NCI-H2227 (cell line): ENCODE measurements at regions not wholly inside any gene's neighbourhood (a gene's known extent, or its start where the extent isn't known, plus 50 kb on each side); places are given as distances from the start of the nearest gene placed in this dataset.

Experiments used
- DNase-seq: peaks from one replicate; lab custom pipeline; 2025; ENCODE audit not compliant: unreplicated experiment; lab: John Stamatoyannopoulos, UW

GRCh38 chr13:105658431-105658830, 877.0 kb downstream of the EFNB2 start:
- no peak for DNase-seq

- no peak for DNase-seq
These were observed 880.4 kb downstream of the EFNB2 start for GRCh38 chr13:105655046-105655445.

- DNase-seq = no peak
These were observed 891.5 kb downstream of the EFNB2 start for GRCh38 chr13:105643966-105644365.

GRCh38 chr13:105642511-105642958, 892.9 kb downstream of the EFNB2 start:
- no peak for DNase-seq

DNA sequence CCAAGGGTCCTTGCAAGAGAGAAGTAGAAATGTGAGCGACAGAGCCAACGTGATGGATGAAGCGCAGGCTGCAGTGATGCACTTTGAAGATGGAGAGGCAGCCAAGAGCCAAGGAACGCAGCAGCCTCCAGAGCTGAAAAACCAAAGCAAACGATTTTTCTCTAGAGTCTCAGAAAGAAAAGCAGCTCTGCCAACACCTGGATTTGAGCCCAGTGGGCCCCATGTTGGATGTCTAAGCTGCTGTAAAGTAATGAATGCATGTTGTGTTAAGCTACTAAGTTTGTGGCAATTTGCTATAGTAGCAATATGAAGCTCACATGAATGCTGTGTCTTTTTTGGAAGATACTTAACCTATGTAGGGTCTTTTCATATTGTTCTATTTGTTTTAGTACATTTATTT, 894.3 kb downstream of the EFNB2 start:
- DNase-seq = no peak

DNA sequence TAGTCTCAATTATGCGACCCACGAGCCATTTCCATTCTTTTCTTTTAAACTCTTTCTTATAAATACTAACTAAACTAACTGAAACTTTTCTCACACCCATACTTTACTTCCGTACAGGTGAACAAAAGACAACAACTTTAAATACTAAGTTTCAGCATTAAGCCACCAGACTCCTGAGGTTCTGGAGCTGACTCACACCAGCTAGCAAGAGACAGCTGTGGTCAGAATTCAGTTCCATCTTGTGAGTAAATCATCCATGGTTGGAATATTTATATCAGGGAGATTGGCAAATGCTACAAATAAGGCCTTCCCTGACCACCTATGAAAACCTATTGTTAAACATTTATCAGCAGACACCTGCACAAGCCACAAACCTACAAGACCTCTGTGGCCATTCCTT, 897.0 kb downstream of the EFNB2 start:
- no peak for DNase-seq

- no peak for DNase-seq
These were observed 901.4 kb downstream of the EFNB2 start for GRCh38 chr13:105634059-105634458.

DNA sequence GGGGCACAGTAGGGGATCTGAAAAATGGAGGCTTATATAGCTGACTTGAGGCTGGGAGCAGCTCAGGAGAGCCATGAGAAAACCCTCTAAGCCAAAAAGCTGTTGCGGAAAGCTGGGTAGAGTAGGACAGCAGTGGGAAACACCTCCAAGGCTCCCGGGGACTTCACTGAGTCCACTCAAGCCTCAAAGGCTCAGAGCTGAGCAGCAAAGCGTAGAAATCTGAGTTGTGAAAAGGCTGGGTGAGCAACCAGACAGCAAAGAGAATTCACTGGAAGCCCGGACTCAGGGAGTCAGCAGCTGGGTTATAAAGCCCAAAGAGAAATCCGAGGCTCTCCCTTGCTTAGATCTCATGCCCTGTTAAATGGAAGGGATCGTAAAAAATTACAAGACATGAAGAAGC, 905.0 kb downstream of the EFNB2 start:
- no peak for DNase-seq

- no peak for DNase-seq
These were observed 908.2 kb downstream of the EFNB2 start for GRCh38 chr13:105627270-105627669.

GRCh38 chr13:105625691-105626090, 909.8 kb downstream of the EFNB2 start:
- DNase-seq = no peak

DNA sequence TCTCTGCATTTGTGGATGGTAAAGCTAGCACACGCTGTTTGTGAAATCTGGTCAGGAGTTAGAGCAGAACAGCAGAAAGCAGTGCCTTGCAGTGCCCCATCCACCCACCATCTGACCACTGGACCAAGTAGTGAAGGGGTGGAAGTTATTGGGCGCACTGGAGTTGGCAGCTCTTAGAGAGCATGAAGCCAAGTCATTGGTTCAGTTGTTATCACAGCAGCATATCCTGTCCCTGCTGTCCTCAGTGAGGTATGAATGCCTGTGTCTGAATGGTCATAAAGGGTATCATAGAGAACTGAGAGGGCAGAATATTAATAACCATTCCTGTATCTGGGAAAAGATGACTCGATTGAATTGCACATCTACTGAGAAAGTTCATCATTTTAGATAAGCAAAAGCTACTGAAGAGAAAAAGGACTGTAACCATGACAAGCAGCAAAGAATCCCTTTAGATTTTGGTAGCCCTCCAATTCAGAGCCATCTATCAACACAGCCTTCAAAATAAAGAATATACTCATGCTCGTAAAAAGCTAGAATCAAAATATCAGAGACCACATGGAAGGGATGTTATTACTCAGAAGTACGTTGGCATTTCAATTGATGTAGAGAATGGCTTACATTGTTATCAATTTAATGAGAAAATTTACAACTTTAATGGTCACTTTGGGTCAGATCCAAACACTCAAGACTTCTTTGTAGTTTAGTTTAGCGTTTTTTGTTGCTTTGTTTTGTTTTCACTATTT, 919.0 kb downstream of the EFNB2 start:
- DNase-seq = no peak

DNA sequence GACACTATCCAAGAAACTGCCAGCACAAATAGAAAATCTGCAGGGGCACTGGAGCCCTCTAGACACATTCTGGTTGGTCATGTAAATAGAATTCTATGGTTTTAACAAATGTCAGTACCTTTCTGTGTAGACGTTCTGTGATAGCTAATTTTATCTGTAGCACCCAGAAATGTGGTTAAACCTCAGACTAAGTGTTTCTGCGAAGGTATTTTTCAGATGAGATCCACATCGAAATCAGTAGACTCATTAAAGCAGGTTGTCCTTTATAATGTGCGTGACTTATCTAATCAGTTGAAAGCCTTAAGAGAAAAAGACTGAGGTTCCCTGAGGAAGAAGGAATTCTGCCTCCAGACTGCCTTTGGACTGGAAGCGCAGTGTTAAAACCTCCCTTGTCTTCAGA, 922.9 kb downstream of the EFNB2 start:
- DNase-seq = no peak

DNA sequence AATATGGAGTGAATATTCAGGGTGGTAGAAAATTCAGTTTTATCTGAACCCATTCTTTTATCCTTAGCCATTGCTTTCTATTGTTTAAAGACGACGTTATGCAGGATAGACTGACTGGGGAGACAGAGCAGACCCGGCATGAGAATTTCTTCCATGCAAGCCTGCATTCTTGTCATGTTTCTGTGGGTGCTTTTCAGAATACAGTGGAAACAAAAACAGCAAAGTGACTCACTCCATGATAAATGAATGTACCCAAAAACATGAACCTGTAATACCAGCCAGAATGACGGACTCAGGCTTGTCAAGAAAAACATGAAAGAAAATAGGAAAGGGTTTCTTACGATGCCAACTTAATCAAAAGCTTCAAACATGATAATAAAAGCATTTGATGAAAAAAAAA, 924.0 kb downstream of the EFNB2 start:
- no peak for DNase-seq

DNA sequence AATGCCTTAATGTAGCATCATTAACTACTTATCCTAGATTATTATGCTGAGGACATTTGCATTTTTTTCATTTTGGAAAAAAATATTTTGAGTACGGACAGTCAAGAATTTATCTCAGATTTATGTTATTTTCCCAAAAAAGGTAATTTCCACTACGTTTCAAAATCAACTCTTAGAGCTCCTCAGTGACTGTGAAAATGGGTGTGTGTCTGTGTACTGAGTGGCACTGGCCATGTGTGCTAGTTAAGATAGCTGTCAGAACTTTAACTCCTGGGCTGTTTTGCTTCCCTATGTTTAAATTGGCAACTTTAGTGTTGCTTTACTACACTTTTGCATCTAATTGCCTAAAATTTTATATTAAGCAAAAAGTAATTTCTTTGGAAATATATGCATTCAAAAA, 927.4 kb downstream of the EFNB2 start:
- no peak for DNase-seq

DNA sequence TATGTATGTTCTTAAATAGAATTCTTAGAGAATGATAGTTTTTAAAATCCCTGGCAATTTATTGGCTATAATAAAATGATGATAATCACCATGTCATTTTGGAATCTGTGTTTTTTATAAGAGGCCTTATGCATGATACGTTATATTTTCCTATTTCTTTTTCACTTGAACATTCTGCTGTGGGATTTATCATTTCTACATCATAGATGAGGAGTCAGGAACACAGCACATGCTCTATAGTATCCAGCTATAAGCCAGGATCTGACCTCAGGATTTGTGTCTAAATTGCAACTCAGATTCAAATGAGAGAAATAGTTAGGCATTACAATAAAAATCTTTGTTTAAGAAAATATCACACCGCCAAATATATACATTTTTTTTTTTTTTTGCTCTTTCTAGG, 928.0 kb downstream of the EFNB2 start:
- DNase-seq = no peak

- no peak for DNase-seq
These were observed 928.4 kb downstream of the EFNB2 start for GRCh38 chr13:105607016-105607415.

DNA sequence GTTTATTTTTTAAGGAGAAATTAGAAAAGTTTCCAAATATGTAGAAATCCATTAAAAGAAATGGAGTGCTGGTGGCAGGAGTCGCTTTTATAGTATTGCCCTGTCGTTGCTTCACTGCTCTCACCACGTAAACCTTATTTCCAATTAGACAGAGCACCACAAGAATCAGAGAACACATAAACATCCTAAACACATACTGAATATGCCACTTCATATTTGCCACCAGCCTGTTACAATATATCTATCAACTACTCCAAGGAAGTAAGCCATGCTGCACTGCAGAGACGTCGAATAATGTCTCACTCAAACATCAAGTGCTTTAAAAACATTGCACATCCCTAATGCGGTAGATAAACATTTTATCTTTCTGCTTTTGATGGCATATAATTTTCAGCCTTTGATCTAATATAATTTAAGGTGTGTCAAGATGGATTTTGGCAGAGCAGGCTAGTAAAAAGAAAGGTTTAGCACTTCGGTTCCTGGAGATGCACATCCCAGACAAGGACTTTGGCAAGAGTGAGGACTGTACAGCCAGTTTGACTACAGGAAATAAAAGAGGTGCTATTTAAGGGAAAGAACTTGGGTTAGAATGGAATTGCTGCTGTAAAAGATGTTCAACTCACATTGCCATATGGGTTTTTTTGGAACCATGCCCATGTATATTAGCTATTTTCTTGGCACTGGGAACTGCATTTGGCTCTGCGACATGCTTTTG, 932.3 kb downstream of the EFNB2 start:
- DNase-seq = no peak

GRCh38 chr13:105599477-105600037, 935.9 kb downstream of the EFNB2 start:
- no peak for DNase-seq

- DNase-seq = no peak
These were observed 936.9 kb downstream of the EFNB2 start for GRCh38 chr13:105598529-105598928.

GRCh38 chr13:105597573-105597972, 937.9 kb downstream of the EFNB2 start:
- no peak for DNase-seq

GRCh38 chr13:105595471-105595870, 940.0 kb downstream of the EFNB2 start:
- no peak for DNase-seq

GRCh38 chr13:105591277-105591676, 944.2 kb downstream of the EFNB2 start:
- no peak for DNase-seq
